ENCODE measurements at regions not wholly inside any gene's neighbourhood (a gene's known extent, or its start where the extent isn't known, plus 50 kb on each side); places are given as distances from the start of the nearest gene placed in this dataset.

DNA sequence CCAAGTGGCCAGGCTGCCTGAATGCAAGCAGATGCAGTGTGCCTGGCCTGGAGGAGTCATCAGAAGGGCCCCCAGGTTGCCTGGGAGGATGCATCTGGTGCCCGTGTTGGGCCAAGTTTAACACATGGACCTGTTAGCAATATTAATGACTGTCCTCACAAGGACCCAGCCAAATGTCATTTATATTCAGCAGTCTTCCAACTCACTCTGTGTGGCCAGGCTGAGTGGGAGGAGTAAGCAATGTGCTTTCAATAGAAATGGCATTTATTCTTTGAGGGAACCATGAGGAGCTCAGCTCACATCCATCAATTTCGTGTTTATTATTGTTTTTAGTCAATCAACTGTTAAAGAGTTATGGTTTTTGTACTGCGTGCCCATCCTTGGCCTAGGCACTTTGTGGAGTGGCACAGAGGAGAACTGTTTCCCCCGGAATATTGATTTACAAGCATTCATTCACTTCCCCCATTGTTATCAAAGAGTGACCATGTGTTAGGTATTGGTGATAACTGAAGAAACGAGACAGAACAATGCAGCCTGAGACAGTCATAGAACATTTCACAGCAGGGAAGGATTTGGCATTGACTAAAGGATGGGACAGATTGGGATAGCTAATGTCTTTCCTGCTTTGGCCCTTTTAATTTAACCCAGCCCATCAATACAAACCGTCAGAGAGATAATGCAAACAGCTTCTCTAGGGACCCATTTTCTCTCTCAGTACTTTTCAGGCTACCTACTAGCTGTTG, 725.2 kb downstream of the TSN start:
- no peaks in the 10 kb centered on the region for H3K4me1 ChIP-seq (replicated peaks in 1 of 2; ENCODE audit: control insufficient read depth in 2 of 2, insufficient read depth in 2 of 2, low read length in 2 of 2)
- H3K36me3 ChIP-seq (ENCODE audit: control insufficient read depth, insufficient read depth, low read length): no peaks in the 10 kb centered on the region
- H4K20me1 ChIP-seq (replicated peaks; ENCODE audit: control insufficient read depth, insufficient read depth, low read length): no peaks in the 10 kb centered on the region
- no peaks in the 10 kb centered on the region; the same call in 1 of the 2 replicates for H3K9me3 ChIP-seq (replicated peaks; ENCODE audit: control insufficient read depth, insufficient read depth, low read depth, low read length)
- no peak overlapping the region for H3K27ac ChIP-seq (ENCODE audit: extremely low read depth, low read depth, low read length)
- H3K9me1 ChIP-seq (ENCODE audit: control insufficient read depth, insufficient read depth, low read length): no peaks in the 10 kb centered on the region
- intact Hi-C loops (cut with micrococcal nuclease) (no loop called here), in situ Hi-C loops (cut with MboI) (no loop called here)
- H2AFZ ChIP-seq (ENCODE audit: low read depth, low read length): no peak overlapping the region
- H3K79me2 ChIP-seq (ENCODE audit: control insufficient read depth, insufficient read depth, low read length): no peaks in the 10 kb centered on the region
- no peak for ATAC-seq
- H3K4me3 ChIP-seq: no peak overlapping the region
- H3K27me3 ChIP-seq (ENCODE audit: control insufficient read depth in 2 of 2, insufficient read depth in 2 of 2, low read length in 2 of 2): no peaks in the 10 kb centered on the region
- POLR2A ChIA-PET: no interaction called here
- DNase-seq (ENCODE audit: extremely low read depth in 1 of 4, low spot score in 3 of 4): no peak
- no peak overlapping the region for H3K4me2 ChIP-seq (ENCODE audit: insufficient read depth, low read length)
- no TSS peak for BruUV-seq (replicated peaks)
- TF ChIP-seq KDM4B (IDR thresholded peaks at IDR 0.05; ENCODE audit: borderline replicate concordance in 2 of 2, low read depth in 1 of 2): no peak
- H3K9ac ChIP-seq (ENCODE audit: insufficient read depth in 1 of 2, low read depth in 2 of 2, low read length in 2 of 2): no peak overlapping the region
- 0% methylated on average over 6 of the region's 6 CpGs for WGBS (ENCODE audit: insufficient coverage, low coverage, missing lambda C conversion rate)
- FAIRE-seq: no peak
- CTCF ChIA-PET (ENCODE audit: low intra/inter-chr PET ratio): no interaction called here

- Histone ChIP-seq H3K36me3 (ENCODE audit: control insufficient read depth, insufficient read depth, low read length) (no peaks in the 10 kb centered on the region), H2AFZ (ENCODE audit: low read depth, low read length) (no peak overlapping the region), H3K27ac (ENCODE audit: extremely low read depth, low read depth, low read length) (no peak overlapping the region), H3K4me1 (replicated peaks in 1 of 2; ENCODE audit: control insufficient read depth in 2 of 2, insufficient read depth in 2 of 2, low read length in 2 of 2) (no peaks in the 10 kb centered on the region), H3K9ac (ENCODE audit: insufficient read depth in 1 of 2, low read depth in 2 of 2, low read length in 2 of 2) (no peak overlapping the region), H3K4me2 (ENCODE audit: insufficient read depth, low read length) (no peak overlapping the region), H3K27me3 (ENCODE audit: control insufficient read depth in 2 of 2, insufficient read depth in 2 of 2, low read length in 2 of 2) (no peaks in the 10 kb centered on the region), H3K79me2 (ENCODE audit: control insufficient read depth, insufficient read depth, low read length) (no peaks in the 10 kb centered on the region), H3K9me3 (replicated peaks; ENCODE audit: control insufficient read depth, insufficient read depth, low read depth, low read length) (no peaks in the 10 kb centered on the region; the same call in 1 of the 2 replicates), H4K20me1 (replicated peaks; ENCODE audit: control insufficient read depth, insufficient read depth, low read length) (no peaks in the 10 kb centered on the region), H3K4me3 (no peak overlapping the region), H3K9me1 (ENCODE audit: control insufficient read depth, insufficient read depth, low read length) (no peaks in the 10 kb centered on the region)
- no peak for TF ChIP-seq ZNF263 (CRISPR knock-in tag; IDR thresholded peaks at IDR 0.05; ENCODE audit: borderline replicate concordance)
- no peak for TF ChIP-seq DDX20 (tag; IDR thresholded peaks at IDR 0.05; ENCODE audit: low read depth)
- TF ChIP-seq KLF10 (CRISPR knock-in tag; IDR thresholded peaks at IDR 0.05): no peak
- TF ChIP-seq, protein P1, sequence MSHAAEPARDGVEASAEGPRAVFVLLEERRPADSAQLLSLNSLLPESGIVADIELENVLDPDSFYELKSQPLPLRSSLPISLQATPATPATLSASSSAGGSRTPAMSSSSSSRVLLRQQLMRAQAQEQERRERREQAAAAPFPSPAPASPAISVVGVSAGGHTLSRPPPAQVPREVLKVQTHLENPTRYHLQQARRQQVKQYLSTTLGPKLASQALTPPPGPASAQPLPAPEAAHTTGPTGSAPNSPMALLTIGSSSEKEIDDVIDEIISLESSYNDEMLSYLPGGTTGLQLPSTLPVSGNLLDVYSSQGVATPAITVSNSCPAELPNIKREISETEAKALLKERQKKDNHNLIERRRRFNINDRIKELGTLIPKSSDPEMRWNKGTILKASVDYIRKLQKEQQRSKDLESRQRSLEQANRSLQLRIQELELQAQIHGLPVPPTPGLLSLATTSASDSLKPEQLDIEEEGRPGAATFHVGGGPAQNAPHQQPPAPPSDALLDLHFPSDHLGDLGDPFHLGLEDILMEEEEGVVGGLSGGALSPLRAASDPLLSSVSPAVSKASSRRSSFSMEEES (CRISPR knock-in tag; IDR thresholded peaks at IDR 0.05): peak; percentile 65
- TF ChIP-seq ESRRB (CRISPR knock-in tag; IDR thresholded peaks at IDR 0.05; ENCODE audit: borderline replicate concordance): no peak
- TF ChIP-seq BACH1 (tag; IDR thresholded peaks at IDR 0.05): no peak
- in situ Hi-C loops (cut with MboI): no loop called here
- FAIRE-seq (no peak), ATAC-seq (no peak), DNase-seq (ENCODE audit: extremely low read depth in 1 of 4, low spot score in 3 of 4) (no peak)
- POLR2A ChIA-PET: no interaction called here
- BruUV-seq (replicated peaks): no TSS peak
- WGBS (ENCODE audit: insufficient coverage, low coverage, missing lambda C conversion rate): 0% methylated on average over 2 of the region's 2 CpGs
- intact Hi-C loops (cut with micrococcal nuclease): no loop called here
- CTCF ChIA-PET (ENCODE audit: low intra/inter-chr PET ratio): no interaction called here
Observed at GRCh38 chr2:122481244-122481622, 725.8 kb downstream of the TSN start.
